ENCODE measurements at regions not wholly inside any gene's neighbourhood (a gene's known extent, or its start where the extent isn't known, plus 50 kb on each side); places are given as distances from the start of the nearest gene placed in this dataset.
"Not testable (repeated sequence)": the region's sequence is repeated elsewhere in the genome, so short reads cannot be mapped to it uniquely, and the experiment has no call there.

DNA sequence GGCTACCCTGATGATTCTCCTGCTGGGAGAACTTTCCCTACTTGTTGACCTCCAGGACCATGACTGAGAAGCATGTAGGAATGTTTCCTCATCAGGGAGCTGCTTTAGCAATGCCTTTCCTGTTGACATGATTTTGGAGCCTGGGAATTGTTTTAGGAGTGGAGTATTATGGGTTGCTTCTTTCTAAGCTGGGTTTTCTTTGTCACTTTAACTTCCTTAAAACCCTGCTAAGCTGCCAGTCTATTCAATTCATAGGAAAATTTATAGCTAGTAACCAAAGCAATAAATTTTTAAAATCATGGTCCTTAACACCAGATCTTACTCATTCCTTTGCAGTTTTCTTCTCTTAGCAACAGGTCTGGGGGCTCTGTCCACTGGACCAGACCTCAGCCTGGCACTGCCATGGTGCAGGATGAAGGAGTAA lies 125.6 kb upstream of the TACR1 start:
- FAIRE-seq = no peak

DNA sequence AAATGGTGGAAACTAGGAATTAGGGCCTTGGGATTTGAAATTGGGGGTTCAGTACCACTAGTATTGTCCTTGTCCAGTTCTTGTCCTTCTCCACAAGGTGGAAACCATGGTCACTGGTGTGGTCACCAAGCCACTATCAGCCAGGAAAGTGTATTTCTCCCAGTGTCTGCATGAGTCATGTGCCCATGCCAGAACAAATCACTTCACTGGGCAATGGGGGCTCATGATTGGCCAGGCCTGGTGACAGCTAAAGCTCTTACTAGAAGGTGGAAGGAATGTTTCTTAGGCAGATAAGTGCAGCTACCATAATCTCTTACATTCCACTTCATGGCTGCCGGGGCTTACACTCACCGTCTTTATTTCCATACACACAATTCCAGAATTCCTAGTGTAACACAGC lies 124.8 kb upstream of the TACR1 start:
- no peak for FAIRE-seq

DNA sequence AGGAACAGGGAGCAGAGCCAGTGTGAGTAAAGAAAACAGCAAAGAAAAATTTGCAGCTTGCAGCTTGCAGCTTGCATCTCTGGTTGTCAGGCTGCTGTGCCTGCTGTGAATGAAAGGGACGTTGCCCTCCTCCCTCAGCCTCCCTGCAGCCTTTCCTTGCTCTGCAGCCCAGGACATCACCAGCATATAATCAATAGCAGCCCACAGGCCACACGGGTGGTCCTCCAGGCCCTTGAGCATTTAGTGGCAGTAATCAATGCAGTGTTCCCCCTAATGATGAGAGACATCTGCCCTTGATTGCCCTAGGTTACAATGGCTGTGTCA lies 122.2 kb upstream of the TACR1 start:
- FAIRE-seq = no peak

DNA sequence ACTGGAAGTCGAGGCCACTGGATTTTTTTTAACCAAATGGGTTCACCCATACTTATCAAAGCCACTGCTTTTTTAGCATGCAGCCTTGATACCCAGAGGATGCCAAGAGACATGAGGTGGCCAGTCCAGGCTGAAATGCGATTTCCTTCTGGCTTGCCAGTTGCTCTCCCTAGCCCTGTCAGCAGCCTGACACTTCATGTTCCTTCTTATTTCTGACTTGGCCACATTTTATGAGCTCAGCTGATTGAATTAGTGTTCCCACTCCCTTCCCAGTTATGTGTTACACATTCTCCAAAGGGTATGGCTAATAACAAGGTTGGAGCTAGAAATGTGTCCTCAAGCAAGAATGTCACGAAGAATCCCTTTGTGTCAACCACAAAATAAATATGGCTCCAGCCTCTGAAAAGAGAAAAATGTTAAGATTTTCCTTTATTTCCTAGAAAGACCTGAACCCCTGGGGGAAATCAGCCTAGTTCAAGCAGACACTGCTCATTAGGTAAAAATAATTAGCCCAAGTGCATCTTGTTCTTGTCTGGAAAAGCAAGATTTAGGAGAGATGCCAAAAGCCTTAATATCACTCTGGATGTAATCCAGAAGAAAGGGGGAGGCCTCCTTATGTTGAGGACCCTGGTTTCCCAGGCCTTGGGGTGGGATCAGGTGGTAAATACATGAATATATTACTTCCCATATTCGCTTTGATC lies 121.7 kb upstream of the TACR1 start:
- no peak for FAIRE-seq

DNA sequence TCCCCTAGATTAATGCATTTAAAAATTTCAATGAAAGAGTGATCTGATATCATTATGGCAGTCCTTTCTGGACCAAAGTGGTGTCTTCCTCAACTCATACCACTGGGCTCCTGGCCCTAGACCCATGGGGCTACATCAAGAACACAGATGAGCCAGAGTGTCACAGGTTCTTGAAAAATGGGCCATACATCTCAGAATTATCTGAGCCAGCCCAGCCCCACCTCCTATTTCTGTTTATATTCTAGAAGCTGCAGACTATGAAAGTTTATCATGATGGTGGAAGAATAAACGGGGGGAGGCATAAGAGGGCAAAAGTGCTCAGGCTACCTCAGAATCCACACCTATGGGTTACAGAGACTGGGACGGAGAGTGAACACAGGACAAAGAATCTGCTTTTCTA lies 120.6 kb upstream of the TACR1 start:
- no peak for FAIRE-seq

DNA sequence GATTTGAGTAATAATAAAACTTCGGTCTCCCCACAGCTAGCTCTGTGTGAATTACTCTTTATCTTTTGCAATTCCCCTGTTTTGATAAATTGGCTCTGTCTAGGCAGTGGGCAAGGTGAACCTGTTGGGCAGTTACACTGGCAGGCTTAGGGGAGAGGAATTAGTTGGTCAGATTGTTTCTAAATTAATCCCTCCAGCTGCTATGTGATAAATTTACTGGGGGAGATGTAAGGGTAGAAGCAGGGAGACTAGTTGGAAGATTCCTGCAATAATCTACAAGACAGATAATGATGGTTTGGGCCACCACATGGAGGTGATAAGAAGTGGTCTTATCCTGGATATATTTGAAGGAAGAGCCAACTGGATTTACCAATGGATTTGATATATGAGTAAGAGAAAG lies 118.5 kb upstream of the TACR1 start:
- no peak for FAIRE-seq

DNA sequence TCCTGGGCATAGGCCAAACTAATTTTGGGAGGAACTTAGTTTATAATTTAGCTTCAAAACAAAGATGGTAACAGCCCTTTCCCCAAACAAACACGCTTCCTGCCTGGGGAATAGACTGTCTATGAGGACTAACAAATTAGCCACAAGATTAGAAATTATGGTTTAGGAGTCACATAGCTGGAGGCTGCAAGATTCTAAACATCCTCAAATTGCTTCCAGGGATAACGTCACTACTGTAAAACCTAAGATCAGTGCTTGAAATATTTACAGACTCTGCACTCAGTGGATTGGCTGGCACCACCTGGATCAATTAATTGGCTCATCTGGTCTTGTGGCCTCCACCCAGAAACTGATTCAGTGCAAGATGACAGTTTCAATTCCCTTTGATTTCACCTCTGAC lies 118.0 kb upstream of the TACR1 start:
- no peak for FAIRE-seq

DNA sequence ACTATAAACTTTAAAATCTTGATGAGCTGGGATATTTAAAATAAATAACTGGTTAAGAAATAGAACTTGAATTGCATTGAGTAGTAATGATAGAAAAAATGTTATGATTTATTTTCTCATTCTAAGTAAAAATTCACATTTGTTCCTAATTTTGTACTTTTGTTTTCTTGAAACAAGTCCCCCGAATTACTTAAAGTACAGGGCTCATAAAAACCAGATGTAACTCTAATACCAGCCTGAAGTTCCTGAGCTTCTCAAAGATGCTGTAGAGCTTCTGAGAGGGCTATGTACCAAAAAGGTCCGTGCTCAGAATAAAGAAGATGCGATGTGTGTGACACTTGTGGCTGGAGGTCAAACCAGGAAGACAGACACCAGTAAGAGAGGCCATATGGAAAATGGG lies 116.1 kb upstream of the TACR1 start:
- no peak for FAIRE-seq

DNA sequence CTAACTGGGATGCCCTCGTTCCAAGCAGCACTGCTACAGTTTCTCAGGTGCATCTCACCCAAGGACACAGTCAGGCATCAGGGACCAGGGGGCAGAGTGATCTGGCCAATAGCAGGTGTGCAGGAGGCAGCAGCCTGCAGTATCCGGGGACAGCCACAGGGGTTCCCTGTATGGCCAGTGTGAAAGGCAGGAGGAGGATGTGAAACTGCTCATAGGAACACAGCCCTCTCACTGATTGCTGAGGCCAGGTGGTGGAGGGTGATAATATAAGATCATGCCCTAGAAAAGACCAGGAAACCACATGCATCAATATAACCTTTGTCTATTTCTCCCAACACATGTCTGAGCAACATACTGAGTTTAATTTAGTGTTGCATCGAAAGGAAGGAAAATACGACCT lies 112.7 kb upstream of the TACR1 start:
- no peak for FAIRE-seq

DNA sequence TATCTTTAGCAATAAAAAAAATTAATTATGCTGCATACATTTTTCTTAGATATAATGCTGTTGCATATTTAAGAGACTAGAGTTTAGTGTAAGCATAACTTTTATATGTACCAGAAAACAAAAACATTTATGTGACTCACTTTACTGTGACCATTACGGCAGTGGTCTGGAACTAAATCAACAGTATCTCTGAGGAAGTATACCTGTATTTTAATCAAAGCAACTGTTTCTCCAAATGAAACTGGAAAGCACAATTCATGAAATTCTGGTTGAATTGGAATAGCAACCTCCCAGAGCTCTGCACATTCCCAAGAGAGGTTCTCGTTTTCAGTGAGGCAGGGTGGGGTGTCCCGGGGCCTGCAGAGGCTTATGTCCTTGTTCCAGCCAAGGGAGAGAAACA lies 112.2 kb upstream of the TACR1 start:
- no peak for FAIRE-seq

DNA sequence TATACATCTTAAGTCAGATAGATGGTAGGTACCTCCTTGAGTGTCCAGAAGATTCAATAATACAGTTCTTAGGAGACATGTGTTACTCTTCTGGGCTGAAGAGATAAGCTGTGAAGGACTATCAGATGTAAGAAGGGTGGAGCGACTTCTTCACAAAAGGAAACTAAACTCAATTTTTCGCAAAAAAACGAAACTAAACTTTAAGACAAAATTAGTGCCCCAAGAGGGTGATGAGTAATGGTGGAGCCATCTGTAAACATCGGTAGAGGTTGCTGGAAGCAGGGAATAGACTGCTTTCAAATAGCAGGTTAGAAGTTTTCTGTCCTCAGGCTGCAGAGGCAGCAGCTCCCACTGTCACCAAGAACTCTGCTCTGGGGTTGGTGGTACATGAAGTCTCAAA lies 111.6 kb upstream of the TACR1 start:
- FAIRE-seq = no peak

DNA sequence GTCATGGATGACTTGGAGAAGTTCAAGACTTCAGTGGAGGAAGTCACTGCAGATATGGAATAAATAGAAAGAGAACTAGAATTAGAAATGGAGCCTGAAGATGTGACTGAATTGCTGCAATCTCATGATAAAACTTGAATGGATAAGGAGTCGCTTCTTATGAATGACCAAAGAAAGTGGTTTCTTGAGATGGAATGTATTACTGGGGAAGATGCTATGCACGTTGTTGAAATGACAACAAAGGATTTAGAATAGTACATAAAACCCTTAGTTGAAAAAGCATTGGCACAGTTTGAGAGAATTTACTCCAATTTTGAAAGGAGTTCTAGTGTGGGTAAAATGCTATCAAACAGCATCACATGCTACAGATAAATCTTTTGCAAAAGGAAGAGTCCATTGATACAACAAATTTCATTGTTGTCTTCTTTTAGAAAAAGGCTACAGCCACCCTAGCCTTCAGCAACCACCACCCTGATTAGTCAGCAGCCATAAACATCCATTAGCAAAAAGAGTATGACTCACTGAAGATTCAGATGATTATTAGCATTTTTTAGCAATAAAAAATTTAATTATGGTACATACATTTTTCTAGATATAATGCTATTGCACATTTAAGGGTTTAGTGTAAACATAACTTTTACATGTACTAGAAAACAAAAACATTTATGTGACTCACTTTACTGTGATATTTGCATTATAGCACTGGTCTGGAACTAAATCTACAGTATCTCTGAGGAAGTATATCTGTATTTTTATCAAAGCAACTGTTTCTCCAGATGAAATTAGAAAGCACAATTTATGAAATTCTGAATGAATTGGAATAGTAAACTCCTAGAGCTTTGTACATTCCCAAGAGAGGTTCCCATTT lies 110.5 kb upstream of the TACR1 start:
- no peak for FAIRE-seq

DNA sequence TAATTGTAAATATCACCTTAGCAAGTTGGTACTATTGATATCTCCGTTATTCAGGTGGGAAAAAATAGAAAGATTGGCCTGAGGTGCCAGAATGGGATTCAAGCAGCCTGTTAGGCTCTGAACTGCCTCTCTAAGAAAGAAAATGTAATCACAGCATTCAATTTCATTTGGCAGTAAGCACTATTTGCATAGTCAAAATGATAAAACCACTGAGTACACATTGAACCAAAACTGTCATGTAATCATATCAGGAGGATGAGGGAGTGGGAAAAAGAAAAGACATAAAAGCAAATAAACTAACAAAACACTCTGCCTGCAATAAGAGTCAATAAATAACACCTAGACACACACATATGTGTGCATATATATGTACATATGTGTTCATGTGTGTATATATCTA lies 103.9 kb upstream of the TACR1 start:
- no peak for FAIRE-seq

DNA sequence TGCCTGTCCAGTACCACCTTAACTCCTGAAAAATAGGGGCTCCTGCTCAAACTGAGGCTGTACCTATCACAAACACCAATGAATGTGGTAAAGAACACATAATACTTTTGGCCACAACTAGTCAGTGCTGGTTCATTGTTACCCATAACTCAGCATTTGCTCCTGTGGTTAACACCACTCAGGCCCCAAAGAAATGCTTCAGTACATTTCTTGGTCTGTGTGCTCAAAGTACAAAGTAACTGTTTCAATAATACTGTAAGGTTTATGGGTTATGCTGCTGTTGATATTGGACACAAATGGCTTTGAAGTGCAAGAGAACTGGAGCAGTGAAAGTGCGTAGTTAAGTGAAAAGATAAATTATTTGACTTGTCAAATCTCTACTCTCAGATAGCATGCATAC lies 95.0 kb upstream of the TACR1 start:
- no peak for FAIRE-seq

DNA sequence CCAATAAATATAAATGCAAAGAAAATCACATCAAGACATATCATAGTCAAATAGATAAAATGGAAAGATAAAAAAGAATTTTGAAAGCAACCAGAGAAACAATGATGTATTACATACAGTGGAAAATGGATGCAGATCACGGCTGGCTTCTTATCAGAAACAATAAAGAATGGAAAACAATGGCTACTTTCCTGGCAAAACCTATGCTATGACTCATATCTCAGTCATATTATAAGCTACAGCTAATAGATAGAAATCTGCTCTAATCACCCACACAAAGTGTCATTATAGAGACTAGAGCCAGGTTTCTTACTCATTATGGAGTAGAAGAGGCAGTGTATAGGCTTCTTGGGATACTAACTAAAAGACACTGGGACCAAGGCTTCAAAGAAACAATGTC lies 93.5 kb upstream of the TACR1 start:
- no peak for FAIRE-seq

DNA sequence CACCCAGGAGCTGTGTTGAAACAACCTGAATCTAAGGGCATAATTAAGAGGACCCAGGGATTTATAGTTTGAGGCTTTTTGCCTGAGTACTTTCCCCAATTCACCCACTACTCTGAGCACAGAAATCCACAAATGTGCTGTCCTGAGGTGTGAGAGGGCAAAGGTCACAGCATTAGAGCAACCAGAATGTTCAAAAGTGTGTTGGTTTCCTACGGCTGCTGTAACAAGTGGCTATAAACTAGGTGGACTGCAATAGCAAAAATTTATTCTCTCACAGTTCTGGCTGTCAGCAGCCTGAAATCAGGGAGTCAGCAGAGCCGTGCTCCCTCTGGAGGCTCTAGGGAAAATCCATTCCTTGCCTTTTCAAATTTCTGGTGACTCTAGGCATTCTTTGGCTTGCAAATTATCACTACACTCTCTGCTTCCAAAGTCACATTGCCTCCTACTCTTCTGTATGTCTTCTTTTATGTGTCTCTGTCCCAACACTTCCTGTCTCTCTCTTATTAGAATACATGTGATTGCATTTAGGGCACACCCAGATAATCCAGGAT lies 91.4 kb upstream of the TACR1 start:
- FAIRE-seq = no peak

DNA sequence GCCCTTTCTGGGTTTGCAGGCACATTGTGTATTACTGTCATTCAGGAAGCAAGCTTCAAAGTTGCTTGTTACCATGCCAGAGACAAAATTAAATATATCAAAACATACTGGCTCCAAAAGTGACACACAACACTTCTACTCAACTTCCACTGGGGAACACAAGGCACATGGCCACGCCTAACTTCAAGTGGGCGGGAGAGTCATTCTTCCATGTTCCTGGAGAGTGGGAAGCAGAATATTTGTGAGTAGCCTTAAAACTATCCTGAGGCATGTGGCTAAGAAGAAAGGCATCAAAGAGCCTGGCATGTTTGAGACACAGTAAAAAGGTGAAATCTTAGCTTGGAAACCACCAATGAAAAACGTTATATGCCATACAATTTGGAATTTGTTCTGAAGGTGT lies 90.5 kb upstream of the TACR1 start:
- no peak for FAIRE-seq

DNA sequence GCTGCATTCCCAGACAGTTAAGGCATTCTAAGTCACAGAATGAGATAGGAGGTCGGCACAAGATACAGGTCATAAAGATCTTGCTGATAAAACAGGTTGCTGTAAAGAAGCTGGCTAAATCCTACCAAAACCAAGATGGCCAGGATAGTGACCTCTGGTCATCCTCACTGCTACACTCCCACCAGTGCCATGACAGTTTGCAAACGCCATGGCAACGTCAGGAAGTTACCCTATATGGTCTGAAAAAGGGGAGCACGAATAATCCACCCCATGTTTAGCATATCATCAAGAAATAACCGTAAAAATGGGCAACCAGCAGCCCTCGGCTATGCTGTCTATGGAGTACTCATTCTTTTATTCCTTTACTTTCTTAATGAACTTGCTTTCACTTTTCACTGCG lies 89.9 kb upstream of the TACR1 start:
- FAIRE-seq = not testable (repeated sequence)

DNA sequence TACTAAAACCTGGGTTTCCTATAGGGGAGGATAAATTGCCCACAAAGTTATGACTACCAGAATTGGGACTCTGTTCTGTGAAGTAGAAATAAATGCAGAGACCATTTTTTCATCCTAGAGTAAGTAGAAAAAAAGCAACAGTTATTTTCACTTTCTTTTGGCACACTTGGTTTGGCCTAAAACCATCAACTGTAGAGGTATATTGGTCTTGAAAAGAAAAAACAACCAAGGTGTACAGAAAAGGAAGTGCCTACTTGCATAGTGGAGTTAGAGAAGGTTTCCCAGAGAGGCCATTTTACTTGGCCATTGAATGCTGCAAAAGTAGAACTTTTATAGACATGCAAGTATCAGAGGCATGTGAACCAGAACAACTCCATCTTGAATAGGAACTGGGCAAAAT lies 89.4 kb upstream of the TACR1 start:
- FAIRE-seq = no peak

DNA sequence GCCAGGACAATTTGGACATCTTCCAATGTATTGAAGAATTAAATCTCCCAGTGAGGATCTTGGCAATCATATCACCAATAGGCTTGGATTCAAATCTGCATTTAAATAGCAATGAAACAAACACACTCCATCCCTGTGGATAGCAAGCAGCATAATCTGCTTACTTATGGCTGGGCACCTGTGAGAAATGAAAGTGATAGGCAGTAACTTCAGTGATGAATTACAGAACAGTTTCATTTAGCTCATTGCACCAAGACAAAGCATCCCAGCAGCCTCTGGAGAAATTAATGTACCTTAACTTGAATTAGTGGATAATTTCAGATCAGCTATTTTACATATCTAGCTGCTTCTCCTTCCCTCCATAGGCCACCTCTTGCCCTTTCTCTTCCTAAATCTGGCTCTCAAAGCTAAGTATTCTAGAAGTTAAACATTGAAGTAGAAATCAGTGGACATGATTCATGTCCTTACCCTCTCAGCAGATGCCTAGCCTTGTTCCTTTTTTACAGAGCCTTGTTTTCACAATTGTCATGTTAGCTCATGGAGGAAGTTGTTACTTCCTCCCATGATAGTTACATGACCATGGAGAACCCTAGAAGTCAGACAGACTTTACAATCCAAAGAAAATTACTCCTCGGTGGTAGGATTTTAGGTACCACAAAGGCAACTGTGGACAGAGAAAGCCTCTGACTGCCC lies 88.5 kb upstream of the TACR1 start:
- FAIRE-seq = no peak

DNA sequence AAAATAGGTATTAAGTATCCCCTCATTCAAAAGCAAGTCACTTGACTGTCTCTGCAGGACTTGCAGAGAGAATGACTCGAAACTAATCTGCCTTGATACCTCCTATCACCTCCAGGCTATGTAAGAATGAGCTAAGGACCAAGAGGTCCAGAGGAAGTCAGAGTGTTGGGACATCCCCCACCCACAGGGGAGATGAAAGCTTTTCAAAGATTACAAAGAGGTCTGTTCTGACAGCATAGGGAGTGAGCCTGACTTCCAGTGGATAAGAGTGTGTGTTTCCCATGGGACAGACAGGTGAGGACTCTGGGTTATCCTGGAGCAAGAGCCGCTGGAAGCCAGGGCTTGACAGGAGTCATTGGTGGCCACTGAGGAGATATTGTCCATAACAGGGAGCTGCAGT lies 85.0 kb upstream of the TACR1 start:
- no peak for FAIRE-seq

DNA sequence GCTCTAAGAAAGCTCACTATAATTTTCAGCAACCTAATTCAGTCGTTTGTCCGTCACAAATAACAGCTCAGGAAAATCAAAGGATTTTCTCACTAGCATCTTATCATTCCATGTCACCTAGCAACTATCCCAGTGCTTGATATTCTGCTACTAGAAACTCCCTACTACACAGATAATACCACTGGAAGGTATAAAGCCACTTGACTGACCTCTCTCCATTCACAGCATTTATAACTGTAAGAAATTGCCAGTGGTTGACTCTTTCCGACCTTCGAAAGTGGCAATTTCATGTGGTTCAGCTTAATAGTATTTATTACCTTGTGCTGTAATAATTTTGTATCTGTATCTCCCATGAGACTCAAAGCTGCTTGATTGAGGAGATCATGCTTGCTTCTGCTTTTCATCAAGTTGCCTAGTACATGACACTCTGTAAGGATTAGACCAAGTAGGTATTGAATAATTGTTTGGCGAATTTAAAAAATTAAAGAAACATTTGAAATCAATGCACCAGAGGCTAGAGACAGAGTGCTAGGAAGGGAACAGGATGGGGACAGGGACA lies 79.6 kb upstream of the TACR1 start:
- no peak for FAIRE-seq

DNA sequence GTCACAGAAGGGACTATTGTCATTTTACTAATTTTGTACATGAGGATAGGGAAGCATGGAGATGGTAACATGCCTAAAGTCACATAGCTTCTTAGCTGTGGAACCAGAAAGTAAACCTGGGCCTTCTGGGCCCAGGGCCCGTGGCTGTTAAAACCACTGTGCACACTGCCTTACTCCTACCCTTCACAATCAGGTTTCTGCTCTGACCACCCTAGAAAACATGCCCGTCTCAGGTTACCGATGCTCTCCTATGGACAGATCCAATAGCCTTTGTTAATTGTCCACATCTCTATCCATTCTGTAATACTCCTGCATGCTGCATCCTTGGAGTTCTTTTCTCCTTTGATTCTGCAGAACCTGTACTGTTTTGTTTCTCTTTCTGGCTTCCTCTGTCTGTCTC lies 79.0 kb upstream of the TACR1 start:
- no peak for FAIRE-seq

DNA sequence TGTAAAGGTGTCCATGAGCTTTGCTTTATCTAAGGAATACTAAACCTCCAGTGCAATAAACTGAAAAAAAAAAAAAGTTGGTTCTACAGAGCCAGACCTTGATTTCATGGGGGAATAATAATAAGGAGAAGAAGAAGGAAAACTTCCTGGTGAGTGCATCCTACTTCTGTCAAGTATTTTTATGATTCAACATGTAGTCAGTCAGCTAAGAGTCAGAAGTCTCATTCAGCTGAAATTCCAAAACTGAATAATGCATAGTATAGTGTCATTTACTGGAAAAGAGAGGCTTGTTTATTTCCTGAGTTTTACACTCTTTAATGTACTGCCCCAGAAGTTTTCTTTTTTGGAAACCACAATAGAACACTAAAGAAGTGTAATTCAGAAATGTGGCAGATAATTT lies 77.8 kb upstream of the TACR1 start:
- no peak for FAIRE-seq
